Stimulated activated CD4-positive, alpha-beta T cell treated with anti-CD3 and anti-CD28 coated beads, TNF-alpha, amount 100 ng/mL, for 24 hours (primary cell): ENCODE measurements at regions not wholly inside any gene's neighbourhood (a gene's known extent, or its start where the extent isn't known, plus 50 kb on each side); places are given as distances from the start of the nearest gene placed in this dataset.
A peak's percentile ranks its signal among the peaks of the same experiment; 100 is the strongest.

ENCODE experiments used
- DNase-seq, 3 experiments: peaks; one replicate each; pipeline ENCODE4 v3.0.0-alpha.2; 2020; ENCODE audit warnings: low read depth in 3 of 3

DNA sequence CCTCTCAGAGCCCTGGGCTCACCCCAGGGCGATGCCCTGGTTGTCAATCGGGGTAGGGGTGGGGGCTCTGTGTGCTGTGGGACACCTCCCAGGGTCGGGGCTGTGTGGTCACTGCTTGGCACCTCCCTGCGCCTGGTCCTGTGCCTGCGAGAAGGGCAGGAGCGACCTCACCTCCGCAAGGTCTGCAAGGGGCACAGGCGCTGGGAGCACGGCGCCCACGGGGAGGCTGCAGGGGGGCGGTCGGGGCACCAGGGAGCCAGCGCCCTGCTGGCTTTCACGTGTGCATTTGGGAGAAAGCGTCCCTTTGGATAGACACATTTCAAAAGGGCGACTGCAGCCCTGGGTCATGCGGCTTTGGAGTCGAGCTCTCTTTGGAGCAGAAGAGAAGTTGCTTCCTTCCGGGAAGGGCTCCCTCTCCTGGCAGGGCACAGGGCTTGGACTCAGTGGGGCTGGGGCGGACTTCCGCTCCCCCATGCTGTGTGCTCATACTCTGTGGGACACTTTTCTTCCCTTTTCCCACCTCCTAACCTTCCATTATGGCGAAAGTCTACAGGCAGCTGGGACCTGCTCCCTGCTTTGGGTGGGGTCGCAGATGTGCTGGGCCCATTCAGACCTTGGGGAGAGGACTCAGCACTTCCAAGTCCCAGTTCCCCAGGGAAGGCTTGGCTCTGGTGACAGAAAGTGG is 52.9 kb upstream of the SLC28A3 start:
- DNase-seq = no peak

DNA sequence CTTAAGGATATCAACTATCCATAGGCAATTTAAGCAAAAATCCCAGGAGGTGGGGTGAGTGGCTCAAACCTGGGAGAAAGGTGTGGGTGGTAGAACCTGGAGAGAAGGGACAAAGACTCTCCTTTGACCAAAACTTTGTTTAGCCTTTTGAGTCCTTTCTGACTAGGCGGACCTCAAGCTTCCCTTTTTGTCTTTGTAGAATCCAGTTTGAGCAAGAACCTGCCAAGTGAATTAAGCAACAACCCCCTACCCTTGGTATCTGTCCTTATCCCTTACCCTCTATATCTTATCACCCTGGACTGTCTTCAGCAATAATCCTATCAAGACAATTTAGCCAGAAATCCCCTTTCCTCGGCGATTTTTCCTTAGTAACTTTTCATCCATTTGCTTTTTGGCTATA is 53.5 kb upstream of the SLC28A3 start:
- DNase-seq = no peak

DNA sequence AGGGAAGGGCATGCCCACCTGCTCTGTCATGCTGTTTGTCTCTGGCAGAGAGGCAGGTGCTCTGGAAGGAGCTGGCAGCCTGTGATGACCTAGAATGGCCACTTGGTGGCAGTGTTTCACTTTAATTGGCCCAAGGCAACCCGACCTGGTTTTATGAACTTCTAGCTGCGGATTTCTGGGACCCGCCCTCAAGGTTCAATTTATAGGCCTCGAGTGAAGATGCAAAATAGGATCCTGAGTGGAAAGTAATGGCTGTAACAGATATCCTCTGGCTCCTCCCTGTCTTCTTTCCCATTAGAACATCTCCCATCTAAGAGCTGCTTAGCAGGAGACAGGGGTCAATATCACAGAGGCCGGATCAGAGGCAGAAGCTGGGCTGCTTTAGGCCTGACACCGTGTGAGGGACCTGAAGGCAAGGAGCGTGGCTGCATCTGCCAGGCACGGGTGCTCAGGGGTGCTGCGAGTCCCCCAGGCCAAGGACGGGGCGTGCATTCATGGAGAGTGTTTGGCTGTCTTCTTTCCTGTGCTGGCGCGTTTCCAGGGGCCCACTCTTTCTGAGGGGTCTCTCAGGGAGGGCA is 56.7 kb upstream of the SLC28A3 start:
- peak; percentile 18 to 52 (median 46) for DNase-seq

DNA sequence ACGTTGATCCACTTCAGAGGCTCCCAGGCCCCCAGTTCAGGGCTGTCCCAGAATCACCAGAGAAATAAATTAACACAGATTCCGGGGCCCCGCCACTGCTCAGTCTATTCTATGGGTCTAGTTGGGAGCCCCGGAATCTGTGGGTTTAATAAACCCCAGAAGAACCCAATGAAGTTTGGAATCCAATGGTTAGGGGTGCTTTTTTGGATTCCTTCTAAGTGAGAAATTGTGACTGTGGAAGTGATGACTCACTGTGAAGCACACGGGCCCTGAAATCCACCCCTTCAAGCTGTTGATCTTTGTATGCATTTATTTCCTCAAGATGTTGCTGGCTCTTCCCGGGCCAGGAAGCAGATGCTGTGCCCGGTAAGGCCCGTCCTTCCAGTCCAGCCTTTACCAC is 57.3 kb upstream of the SLC28A3 start:
- no peak for DNase-seq

DNA sequence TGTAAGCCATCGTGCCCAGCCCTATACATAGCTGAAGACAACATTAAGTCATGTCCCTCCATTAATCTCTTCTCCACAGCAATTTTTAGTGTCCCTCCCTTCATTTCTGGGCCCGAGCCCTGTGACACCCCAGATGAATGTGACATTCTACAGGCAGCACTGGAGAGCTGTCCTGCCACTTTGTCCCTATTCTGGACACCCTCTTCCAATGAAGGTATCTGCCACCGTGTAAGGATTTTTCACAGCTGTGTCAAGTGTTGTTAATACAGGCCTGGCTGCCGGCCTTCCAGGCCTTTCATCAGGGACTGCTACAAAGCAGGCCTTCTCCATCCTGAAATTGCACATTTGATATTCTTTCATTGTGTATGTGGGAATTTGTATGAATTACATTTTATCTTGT is 62.0 kb upstream of the SLC28A3 start:
- DNase-seq = no peak

DNA sequence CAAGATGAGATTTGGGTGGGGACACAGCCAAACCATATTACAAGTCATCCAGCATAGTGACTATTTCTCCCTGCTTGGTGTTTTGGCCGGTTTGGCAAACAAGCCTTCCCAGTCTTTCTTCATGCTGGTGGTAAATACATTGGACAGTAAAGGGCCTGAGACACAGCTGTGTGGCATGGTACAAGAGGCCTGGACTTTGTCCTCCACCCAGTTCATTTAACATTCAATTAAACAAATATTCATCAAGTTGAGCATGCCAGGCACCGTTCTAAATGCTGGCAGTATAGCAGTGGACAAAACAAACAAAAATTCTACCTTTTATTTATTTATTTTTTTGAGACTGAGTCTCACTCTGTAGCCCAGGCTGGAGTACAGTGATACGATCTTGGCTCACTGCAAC is 62.7 kb upstream of the SLC28A3 start:
- no peak for DNase-seq

DNA sequence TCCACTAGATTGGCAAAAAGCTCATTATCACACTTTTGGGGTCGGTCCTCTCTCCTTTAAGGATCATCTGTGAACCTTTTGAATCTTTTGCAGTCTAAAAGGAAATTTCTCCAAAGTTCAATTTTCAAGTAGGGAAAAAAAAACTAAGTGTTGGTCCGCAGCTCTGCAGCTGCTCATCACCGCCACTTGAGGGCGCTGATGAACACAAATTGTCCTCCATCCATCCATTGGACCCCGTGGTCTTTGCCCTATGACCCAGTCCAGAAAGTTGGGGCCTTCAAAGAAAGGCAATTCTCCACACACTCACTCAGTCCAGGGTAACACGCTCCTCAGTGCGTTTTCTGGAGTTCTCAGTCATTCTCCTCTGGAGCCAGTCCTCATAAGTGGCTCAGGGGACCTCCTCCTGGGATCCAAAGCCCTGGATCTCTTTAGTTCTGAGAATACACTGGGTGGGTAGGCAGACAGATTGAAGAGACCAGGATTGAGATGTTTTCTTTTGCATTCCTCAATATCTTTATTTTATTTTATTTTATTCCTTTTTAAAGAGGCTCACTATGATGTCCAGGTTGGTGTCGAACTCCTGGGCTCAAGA is 63.6 kb upstream of the SLC28A3 start:
- DNase-seq = no peak

DNA sequence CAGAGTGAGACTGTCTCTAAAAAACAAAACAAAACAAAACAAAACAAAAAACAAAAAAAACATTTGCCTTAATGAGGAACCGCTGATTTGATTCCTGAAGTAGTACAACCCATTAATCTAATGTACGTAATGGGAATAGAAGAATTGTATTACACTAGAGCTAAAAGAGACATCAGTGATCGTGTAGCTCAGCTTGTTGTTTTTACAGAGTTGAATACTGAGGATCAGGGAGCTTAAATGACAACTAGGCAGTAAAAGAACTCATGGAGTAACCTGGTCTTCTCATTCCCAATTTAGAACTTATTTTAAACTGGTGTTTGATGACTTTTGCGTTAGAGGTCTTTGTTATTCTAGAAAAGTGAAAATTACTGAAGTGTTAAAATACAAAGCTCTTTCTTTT is 65.1 kb upstream of the SLC28A3 start:
- DNase-seq = no peak

DNA sequence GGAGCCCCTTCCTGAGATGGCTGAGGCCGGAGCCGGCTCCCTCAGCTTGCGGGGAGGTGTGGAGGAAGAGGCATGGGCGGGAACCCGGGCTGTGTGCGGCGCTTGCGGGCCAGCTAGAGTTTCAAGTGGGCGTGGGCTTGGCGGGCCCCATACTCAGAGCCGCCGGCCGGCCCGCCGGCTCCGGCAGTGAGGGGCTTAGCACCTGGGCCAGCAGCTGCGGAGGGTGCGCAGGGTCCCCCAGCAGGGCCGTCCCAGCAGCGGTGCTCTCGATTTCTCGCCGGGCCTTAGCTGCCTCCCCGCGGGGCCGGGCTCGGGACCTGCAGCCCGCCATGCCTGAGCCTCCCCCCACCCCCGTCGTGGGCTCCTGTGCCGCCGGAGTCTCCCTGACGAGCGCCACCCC is 67.9 kb upstream of the SLC28A3 start:
- DNase-seq = no peak

DNA sequence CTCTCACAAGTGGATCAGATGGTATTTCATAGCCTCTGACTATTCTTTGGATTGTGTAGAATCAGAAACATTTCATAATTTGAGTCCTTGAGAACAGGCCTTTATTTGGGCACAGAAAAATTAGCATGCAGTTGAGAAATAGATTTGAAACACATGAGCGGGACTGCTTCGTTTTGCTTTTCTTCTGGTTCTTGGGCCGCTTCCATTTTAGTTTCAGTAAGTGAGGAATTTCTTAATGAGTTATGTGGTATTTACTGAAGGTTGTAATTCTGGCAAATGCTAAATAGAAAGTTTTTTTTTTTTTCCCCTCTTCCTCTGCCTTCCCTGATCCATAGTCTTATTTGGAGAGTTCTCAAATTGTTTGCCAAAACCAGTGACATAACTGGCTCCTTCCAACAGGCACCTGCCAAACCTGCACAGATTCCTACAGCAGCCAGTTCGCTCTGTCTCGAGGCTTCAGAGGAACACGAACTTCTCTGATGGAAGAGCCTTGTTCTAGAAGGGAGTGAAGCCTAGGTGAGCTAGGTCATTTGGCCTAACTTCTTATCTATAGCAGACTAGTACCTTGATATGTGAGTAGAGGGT is 71.2 kb upstream of the SLC28A3 start:
- no peak for DNase-seq

DNA sequence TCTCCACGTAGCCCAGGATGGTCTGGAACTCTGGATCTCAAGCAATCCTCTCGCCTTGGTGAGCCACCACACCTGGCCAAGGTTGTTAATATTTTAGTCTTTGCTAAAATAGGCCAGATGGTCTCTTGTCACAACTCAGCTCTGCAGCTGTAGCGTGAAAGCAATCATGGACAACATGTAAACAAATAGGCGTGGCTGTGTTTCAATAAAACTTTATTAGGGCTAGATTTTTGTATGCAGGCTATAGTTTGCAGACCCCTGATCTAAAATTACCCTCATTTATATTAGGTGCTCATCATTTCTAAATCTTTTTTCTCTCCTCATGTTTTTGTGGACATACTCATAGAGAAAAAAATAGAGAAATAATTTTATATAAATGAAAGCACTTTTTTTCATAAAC is 72.1 kb upstream of the SLC28A3 start:
- no peak for DNase-seq

DNA sequence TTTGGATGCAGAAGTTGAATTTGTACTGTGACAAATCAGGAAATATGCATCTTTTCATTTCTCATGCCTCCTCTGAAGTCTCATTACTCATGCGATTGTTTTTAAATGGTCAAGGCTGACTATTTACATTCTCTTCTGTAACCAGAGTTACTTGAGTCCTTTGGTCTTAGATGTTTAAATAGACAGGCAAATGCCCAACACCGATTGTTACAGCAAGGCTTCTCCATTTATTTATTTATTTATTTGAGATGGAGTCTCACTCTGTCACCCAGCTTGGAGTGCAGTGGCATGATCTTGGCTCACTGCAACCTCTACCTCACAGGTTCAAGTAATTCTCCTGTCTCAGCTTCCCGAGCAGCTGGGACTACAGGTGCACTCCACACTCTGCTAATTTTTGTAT is 72.7 kb upstream of the SLC28A3 start:
- no peak for DNase-seq

DNA sequence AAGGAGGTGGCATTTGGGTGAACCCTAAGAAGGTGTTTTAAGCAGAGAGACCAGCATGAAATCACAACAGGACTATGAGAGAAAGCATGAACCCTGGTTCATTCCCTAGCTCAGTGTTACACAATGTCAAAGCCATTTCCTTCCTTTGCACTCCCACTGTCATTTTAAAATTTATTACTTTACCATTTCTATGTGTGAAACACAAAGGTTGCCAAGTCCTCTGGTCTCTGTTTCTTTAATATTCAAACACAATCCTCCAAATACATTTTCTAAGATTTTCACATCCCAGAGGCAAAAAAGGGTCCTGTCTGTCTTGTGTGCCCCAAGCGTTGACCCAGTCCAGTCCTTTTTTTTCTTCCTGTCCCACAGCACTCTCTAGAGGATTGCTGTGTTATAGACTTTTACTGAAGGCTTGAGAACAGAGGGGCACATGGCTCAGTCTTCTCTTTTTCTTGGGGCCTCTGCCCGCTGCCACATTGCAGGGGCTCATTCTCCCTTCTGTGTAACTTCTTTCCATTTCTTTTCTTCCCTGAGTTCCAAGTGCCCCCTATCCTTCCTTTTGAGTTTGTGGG is 78.6 kb upstream of the SLC28A3 start:
- no peak for DNase-seq

DNA sequence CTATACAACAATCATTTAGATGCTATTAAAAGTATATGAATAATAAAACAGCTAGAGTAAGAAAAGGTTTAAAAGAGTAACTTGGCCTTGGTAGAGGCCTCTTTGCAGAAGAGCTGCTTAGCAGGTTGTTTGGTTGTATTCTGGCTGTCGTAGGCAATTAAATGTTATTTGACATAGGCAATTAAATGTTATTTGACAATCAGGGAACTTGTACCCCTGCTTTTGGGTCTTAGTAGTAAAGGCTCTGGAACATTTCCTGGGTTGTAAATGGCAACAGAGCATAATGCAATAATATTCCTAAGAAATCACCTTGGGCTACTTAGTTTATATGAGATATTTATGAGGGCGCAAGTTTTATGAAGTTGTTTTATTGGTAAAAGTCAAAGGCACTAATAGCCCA is 84.4 kb upstream of the SLC28A3 start:
- no peak for DNase-seq

DNA sequence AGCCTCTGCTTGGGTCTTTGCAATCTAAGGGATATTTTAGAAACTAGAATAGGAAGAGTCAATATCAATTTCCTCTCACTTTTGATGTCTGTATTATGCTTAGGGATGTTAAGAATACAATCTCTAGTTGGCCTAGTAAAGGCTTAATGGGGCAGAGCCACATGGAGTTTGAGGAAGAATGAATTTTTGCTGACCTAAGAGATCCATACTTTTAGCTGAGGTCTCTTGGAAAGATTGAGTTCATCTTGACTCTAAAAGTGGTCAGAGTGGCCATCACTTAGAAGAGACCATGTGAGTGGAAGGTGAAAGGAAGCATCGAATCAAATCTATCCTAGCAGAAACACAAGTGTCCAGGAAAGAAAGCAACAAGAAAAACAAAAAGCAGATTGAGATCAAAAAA is 92.2 kb upstream of the SLC28A3 start:
- no peak for DNase-seq

DNA sequence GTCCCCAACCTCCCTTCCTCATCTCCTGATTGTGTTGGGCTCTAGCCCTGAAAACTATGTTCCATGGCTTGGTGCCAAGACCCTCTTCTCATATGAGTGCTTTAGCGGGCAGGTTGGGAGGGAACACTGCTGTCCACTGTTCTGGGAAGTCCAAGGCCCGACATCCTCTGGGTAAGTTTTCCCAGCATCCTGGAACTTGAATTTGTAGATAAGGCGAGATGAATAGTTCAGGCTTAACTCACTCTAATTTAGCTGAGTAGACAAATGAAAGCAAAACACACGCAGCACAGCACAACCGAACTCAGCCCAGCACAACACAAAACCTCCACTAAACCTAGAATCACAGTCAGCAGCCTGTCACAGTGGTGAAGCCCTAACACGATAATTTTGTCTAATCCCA is 95.3 kb upstream of the SLC28A3 start:
- DNase-seq = no peak

DNA sequence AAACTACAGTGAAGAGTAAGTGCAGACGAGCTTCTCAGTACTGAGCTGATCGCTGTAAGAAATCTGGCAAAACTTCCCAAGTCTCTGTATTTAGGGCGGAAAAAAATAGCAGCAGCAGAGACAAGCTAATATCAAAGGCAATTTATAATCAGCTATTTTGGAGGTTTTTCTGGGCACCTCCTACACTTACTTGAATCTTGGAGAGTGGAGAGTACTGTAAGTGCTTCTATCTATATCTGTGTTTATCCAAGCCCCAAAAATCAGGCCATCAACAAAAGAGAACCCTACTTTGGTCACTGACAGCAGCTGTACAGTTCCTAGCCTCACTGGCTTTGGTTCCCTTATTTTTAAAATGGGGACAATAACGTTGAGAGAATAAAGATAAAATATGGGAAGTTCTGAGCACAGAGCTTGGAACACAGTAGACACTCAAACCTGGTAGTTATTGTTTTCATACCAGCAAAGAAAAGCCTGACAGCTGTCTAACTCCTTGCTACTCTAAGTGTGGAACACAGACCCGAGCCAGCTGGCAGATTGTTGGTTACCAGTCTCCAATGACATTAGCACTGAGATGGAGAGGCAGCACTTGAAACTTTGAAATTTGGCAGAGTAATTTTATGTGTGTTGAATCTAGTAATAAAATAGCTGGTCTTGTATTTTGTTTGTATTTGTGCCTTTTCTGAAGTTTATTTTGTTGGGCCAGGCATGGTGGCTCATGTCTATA is 96.0 kb upstream of the SLC28A3 start:
- DNase-seq = no peak

DNA sequence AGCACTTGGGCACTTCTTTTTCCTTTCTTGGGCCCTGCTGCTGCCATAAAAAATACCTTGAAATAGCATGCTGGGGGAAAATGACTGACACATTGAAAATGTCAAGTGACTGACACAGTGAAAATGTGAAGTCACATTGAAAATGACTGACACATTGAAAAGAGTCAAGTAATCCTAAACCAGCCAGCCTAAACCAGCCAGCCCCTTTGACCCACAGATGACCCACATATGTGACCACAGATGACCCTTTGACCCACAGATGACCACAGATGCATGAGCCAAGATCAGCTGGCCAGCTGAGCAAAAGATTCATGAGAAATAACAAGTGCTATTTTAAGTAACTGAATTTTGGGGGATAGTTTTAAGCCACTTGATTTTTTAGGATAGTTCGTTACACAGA is 97.8 kb upstream of the SLC28A3 start:
- no peak for DNase-seq

DNA sequence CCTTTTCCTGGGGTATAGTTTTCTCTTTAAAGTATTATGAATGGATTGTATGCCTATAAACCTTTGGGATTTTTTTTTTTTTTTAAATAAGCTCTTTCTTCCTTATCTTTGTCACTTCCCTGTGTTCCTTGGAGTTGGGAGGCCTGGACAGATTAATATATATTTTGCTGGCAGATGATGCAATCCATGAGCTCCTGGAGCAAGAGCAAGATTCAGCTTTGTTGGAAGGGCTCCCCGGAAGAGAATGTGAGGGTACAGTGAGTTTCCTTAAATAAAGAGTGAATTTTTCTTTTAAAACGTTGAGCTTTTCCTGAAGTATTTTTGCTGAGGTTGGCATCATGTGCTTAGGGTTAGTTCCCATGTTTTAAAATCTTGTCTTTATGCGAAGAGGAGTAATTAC is 98.7 kb upstream of the SLC28A3 start:
- DNase-seq = no peak

DNA sequence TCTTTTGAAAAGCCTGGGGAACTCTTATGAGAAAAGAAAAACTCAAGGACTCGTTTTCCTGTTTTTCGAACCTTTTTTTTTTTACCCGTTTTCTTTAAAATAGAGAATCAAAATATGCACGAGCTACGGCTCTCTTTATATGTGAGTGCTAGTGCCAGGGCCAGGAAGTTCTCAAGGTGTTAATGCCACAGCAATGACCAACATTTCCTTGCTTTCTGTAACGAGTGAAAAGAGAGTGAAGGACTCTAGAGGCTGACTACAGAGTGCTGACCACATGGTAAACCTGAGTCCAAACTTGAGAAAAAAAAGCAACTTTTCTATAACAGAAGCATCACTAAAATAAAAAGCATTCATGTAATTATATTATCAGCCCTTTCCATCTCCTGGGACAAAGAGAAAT is 102.2 kb upstream of the SLC28A3 start:
- DNase-seq = no peak

DNA sequence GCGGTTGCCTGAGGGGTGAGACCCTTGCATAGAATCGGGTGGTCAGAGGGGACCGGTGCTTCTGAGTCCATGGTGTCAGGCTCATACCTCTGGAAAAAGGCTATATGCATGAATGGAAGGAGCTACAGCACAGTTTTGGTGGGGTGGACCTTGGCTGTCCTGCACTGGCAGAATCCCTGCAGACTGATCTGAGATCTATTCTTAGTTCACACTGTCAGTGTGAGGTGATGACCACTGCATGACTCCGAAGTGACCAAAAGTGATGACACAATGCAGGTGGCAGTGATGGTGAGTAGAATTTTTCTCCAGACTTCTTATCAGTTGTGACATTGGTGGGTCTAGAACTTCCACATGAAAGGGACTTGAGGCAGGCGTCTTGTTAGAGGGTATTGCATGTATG is 105.2 kb upstream of the SLC28A3 start:
- no peak for DNase-seq

DNA sequence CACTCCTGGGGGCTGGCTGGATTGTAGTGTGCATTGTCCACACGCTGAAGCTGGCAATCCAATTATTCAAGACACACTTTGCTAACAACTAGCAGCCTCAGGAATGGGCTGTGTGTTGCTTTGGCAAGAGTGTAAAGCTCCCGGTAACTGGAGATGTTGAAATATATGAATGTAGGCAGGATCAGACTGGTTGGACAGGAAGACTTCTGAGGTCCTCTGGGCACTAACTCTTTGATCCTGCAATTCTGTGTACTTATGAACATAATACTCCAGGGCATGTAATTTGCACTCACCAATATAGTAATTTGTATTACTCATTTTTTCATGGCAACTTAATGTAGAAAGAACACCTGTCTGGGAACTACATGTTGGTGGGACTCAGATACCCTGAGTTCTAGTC is 106.7 kb upstream of the SLC28A3 start:
- no peak for DNase-seq
